OCI-LY1 (cell line): ENCODE measurements at regions not wholly inside any gene's neighbourhood (a gene's known extent, or its start where the extent isn't known, plus 50 kb on each side); places are given as distances from the start of the nearest gene placed in this dataset.

Source experiments
- EZH2 ChIP-seq: fragments of 200-600 bp; sonication (generic), shearing (Covaris generic); IDR thresholded peaks from 2 replicates; pipeline ENCODE4 v1.8.0; 2017; ENCODE audit warnings: borderline replicate concordance, mixed run types, mild to moderate bottlenecking, antibody characterized with exemption, low read length, moderate library complexity, mixed read lengths
- TF ChIP-seq, protein P1 (sequence below): fragments of 200-600 bp; sonication (generic), shearing (Covaris generic); IDR thresholded peaks from 2 replicates; pipeline ENCODE4 v1.5.1; 2017; ENCODE audit warnings: mild to moderate bottlenecking, antibody characterized with exemption, low read length, moderate library complexity, mixed read lengths

DNA sequence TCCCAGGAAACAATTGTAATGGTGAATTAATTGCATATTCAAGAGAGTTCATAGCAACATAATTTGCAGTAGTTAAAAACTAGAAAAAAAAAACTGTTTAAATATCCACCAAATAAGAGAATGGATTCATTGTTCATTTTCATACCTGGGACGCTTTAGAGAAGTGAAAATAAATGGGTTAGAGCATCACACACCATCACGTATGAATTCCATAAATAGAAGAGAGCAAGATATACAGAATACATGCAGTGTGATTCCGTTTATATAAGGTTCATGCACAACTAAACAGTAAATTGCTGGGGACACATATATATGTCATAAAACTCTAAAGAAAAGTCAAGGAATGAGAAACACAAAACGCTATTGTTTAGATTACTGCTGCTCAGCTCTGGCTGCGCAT is 577.0 kb upstream of the KCNMB2 start:
- TF ChIP-seq, protein P1, sequence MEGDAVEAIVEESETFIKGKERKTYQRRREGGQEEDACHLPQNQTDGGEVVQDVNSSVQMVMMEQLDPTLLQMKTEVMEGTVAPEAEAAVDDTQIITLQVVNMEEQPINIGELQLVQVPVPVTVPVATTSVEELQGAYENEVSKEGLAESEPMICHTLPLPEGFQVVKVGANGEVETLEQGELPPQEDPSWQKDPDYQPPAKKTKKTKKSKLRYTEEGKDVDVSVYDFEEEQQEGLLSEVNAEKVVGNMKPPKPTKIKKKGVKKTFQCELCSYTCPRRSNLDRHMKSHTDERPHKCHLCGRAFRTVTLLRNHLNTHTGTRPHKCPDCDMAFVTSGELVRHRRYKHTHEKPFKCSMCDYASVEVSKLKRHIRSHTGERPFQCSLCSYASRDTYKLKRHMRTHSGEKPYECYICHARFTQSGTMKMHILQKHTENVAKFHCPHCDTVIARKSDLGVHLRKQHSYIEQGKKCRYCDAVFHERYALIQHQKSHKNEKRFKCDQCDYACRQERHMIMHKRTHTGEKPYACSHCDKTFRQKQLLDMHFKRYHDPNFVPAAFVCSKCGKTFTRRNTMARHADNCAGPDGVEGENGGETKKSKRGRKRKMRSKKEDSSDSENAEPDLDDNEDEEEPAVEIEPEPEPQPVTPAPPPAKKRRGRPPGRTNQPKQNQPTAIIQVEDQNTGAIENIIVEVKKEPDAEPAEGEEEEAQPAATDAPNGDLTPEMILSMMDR: no peak
- no peak for TF ChIP-seq EZH2
